Mononuclear cell (primary cell): ENCODE measurements at regions not wholly inside any gene's neighbourhood (a gene's known extent, or its start where the extent isn't known, plus 50 kb on each side); places are given as distances from the start of the nearest gene placed in this dataset.

Source experiments
- H3K27me3 ChIP-seq: 2 replicates; pipeline ENCODE4 v1.6.0; 2011; ENCODE audit warnings: low read length, control low read depth; ENCODE audit not compliant: insufficient read depth
- H3K4me1 ChIP-seq: 2 replicates; pipeline ENCODE4 v1.5.1; 2011; ENCODE audit warnings: mild to moderate bottlenecking, low read length, control low read depth; ENCODE audit not compliant: insufficient read depth
- H3K4me3 ChIP-seq: 2 replicates; pipeline ENCODE4 v1.5.1; 2011; ENCODE audit warnings: mild to moderate bottlenecking, low read length, moderate library complexity
- H3K9me3 ChIP-seq: 2 replicates; pipeline ENCODE4 v1.5.1; 2011; ENCODE audit warnings: low read depth, mild to moderate bottlenecking, control low read depth, low read length

DNA sequence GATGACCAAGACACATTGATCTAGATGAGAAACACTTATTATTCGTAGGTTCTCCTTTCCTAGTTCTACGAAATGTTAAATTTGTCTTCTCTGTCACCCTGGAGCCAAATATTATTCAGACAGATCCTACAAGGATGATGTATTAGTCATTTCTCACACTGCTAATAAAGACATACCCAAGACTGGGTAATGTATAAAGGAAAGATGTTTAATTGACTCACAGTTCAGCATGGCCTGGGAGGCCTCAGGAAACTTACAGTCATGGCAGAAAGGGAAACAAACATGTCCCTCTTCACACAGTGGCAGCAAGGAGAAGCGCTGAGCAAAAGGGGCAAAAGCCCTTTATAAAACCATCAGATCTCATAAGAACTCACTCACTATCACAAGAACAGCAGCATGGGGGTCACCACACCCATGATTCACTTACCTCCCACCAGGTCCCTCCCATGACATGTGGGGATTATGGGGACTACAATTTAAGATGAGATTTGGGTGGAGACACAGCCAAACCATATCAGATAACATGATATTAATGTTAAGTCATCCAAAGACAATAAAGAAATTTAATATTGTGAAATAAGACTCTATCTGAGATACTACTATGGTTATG lies 1248.8 kb upstream of the SLC10A2 start:
- H3K4me1 ChIP-seq = no peaks in the 10 kb centered on the region
- H3K4me3 ChIP-seq = no peak overlapping the region
- no peaks in the 10 kb centered on the region for H3K27me3 ChIP-seq
- peaks cover 6% of the 10 kb centered on the region for H3K9me3 ChIP-seq

DNA sequence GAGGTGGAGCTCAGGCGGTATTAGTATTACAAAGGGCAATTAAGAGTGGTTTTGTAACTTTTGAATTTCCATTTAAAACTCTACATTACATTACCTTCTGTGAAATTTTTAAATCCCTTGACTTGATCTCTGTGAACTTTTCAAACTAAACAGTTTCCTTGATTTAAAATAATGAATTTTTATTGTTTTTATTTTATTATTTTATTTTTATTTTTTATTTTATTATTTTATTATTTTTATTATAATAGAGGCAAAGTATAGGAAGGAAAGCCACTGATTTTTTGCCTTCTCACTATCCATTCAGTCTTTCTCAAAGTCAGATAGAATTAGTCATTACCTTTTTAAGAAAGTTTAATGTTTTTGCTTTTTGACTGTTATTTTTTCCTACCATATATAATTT lies 1248.1 kb upstream of the SLC10A2 start:
- peaks cover 6% of the 10 kb centered on the region for H3K9me3 ChIP-seq
- no peaks in the 10 kb centered on the region for H3K4me1 ChIP-seq
- no peaks in the 10 kb centered on the region for H3K27me3 ChIP-seq
- H3K4me3 ChIP-seq = no peak overlapping the region

DNA sequence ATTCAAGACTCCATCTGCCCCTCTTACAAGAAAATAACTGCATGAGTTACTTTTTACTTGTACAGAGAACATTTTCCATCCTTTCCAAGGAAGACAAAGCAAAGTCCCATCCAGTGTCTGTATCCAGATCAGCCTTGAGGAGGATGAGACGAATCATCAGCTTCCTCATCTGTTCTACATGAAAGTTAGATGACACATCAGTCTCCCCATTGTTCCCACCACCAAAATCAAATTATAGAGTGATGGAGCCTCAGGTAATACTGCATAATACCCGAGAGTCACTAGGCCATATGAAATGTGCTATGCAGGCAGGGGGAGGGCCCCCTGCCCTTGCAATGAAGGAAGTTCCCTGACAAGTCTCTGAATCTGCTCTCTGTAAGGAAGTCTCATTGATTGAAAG lies 1244.6 kb upstream of the SLC10A2 start:
- peaks cover 6% of the 10 kb centered on the region for H3K9me3 ChIP-seq
- no peaks in the 10 kb centered on the region for H3K27me3 ChIP-seq
- no peak overlapping the region for H3K4me3 ChIP-seq
- H3K4me1 ChIP-seq = no peaks in the 10 kb centered on the region

DNA sequence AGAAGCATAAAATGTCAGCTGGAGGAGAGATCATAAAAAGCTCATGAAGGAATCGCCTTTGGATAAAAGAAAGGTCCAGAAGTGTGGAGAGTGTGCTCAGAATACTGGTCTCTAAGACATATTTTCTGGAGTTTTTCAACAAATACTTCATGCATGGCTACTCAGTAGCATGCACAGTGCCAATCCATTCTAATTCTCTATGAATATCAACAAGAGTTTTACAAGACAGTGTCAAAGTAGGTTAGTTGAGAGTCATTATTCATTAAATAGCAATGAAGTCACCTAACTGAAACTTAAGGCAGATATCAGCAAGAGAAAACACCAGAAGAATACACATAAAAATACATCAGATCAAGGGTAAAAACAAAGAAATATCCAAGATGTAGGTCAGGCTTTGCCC lies 1243.2 kb upstream of the SLC10A2 start:
- no peaks in the 10 kb centered on the region for H3K4me1 ChIP-seq
- H3K4me3 ChIP-seq = no peak overlapping the region

DNA sequence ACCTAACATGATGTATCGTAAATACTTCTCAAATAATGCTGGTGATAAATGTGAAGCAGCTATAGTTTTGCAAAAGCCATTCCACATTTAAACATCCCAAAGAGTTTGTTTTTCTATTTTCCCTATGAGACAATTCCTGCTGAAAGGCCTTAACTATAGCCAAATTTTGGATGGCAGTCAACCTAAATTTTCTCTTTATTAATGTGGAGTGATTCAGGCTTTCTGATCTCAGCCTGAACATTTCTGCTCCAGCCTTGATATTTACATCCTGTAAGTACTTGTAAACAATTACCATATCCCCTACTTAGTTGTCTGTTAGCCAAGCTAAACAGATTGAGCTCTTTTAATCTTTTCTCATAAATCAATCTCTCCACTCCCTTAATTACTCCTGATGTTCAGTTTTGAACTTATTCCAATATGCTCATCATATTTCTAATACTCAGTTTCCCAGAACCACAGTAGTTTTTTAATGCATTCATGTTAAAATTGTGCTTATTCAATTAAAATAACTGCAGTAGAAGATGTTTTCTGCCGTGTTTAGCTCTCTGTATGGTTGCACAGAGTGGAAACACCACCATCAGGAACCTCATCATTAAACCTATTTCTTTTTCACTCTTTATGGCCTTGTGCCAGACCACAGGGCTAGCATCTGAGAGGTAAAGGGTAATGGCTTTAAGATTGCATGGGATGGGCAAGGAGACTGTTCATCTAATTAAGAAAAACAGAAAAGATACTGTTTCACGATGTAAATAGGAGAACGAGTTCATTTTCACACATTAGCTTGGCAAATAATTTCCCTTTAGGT lies 1235.2 kb upstream of the SLC10A2 start:
- Histone ChIP-seq H3K9me3 (no peaks in the 10 kb centered on the region), H3K4me3 (no peak overlapping the region), H3K4me1 (no peaks in the 10 kb centered on the region), H3K27me3 (no peaks in the 10 kb centered on the region)

More for the DNA sequence above, 1243.2 kb upstream of the SLC10A2 start:
- peaks cover 6% of the 10 kb centered on the region for H3K9me3 ChIP-seq
- H3K27me3 ChIP-seq = no peaks in the 10 kb centered on the region

DNA sequence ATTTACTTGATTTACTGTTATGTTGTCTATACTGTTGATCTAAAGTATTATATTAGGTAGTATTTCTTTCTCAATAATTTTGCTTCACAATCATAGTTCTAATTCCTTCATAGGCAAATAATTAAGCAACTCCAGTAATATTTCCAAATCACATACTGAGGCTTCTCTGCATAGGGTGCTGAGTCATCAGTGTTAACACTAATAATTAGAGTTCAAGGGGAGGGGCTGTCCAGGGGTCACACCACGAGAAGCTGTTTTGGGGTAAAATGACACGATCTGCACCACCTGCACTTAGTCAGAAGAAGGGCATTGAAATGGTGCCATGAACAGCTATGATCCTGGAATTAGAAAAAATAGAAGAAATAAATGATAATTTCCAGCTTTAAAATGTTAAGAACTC lies 1230.9 kb upstream of the SLC10A2 start:
- no peaks in the 10 kb centered on the region for H3K9me3 ChIP-seq
- no peak overlapping the region for H3K4me3 ChIP-seq
- no peaks in the 10 kb centered on the region for H3K27me3 ChIP-seq
- H3K4me1 ChIP-seq = no peaks in the 10 kb centered on the region

DNA sequence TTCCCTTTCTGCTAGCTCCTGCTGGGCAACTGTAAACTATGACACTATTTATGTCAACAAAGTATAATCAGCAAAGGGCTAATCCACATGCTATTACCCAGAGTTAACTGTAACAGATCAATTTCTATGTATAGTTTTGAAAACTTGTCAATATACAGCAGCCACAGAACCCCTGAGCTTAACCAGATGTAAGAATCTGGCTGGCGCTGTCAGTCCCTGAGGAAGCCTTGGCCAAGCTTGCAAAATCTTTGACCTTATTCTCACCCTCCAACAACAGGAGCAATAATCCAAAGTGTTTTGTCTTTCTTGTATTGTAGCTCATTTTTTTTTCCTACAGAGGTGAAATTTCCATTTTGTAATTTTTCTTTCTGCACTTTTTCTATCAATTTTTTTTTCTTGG lies 1230.1 kb upstream of the SLC10A2 start:
- H3K4me3 ChIP-seq = no peak overlapping the region
- H3K27me3 ChIP-seq = no peaks in the 10 kb centered on the region
- no peaks in the 10 kb centered on the region for H3K9me3 ChIP-seq
- H3K4me1 ChIP-seq = no peaks in the 10 kb centered on the region

DNA sequence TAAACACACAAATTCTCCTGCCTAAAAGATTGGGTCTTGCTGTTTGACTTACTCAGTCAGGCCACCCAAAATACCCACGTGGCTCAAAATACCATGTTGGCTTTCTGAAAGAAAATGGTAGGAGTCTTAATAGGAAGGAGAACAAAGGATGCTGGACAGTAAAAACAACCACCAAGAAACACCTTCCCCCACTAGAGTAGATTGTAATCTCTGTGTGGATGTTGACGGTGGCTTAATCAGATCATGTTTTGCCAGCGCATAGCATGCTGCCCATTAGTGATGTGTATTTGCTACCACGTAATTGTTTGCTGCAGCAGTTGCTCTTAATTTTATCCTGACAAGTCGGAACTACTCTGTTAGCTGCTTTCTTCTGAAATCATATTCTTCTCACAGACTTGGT lies 1229.3 kb upstream of the SLC10A2 start:
- Histone ChIP-seq H3K4me1 (no peaks in the 10 kb centered on the region), H3K27me3 (no peaks in the 10 kb centered on the region), H3K4me3 (no peak overlapping the region), H3K9me3 (no peaks in the 10 kb centered on the region)

DNA sequence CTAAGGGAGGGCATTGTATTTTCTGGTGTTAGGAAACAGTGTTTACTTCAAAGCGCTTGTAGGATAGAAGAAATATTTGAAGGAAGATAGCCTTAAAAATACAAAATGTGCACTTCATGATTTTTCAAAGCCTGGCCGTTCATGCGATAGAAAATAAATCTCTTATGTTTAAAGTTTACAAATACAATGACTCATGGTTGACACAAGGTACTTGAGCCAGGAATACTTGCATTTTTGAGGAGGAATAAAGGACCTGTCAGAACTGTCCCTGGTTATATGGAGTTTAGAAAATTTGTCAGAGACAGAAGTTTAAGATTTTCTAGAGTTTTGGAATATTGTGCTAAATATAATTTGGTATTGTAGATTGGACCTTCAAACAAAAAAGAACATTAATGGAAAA lies 1223.2 kb upstream of the SLC10A2 start:
- Histone ChIP-seq H3K9me3 (no peaks in the 10 kb centered on the region), H3K4me3 (no peak overlapping the region), H3K27me3 (no peaks in the 10 kb centered on the region), H3K4me1 (no peaks in the 10 kb centered on the region)

DNA sequence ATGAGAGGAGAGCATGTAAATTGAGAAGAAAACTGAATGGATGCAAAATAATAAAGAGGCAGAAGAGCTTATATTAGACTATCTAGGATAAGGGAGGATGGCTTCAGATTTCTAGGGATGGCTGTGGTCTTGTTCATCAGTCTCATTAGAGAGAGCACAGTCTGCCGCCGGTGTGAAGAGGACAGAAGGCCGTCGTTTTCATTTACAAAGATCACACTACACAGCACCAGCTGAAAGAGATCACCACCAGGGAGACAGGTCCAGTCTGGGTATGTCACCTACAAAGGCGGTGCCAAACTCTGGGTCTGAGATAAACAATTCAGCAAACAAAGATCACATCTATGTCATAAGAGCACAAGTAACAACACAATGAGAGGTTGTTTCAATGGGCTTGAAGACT lies 1222.3 kb upstream of the SLC10A2 start:
- Histone ChIP-seq H3K9me3 (no peaks in the 10 kb centered on the region), H3K27me3 (no peaks in the 10 kb centered on the region), H3K4me1 (no peaks in the 10 kb centered on the region), H3K4me3 (no peak overlapping the region)

DNA sequence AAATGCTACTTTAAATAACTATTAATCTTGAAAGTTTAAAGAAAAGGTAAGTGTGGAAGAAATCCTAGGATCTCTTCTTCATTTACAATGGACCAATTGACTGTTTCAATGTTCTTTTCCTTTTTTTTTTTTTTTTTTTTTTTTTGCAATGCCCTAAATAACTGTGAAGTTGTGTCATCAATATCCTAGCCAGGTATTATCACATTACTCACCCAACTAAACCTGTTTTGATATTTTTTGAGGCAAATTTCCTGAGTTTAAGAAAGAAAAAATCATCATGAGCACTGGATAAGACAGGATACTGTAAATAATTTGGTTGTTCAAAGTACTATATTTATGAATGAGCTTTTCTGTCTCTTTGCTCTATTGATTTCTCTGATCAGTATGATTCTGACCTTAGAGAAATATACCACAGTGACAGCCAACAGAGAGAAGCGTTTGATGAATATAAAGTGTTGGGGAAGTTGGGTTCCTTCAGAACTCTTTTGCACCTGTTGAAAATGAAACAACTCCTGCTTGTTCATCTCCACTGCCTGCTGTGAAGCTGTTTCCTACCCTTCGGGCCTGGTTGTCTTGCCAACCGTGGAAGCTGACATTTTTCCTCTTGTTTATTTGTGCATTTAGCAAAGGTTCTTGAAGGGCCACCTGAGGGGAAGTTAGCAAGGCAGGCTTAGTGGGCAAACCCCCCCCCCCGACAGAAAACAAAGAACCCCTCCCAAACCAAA lies 1220.5 kb upstream of the SLC10A2 start:
- Histone ChIP-seq H3K4me3 (no peak overlapping the region), H3K4me1 (no peaks in the 10 kb centered on the region), H3K27me3 (no peaks in the 10 kb centered on the region), H3K9me3 (no peaks in the 10 kb centered on the region)

DNA sequence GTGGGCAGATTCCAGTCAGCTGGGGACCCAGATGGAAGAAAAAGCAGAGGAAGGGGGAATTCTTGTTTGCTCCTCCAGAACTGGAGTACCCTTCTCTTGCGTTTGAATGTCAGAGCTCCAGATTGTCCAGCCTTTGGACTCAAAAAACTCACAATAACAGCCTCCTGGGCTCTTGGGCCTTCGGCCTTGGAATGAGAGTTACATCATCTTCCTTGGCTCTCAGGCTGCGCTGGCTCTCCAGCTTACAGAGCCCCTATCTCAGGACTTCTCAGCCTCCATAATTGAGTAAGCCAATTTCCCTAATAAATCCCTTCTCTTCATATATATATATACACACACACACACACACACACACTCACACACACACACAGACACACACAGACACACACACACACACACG lies 1215.7 kb upstream of the SLC10A2 start:
- H3K27me3 ChIP-seq = no peaks in the 10 kb centered on the region
- H3K4me1 ChIP-seq = no peaks in the 10 kb centered on the region
- no peaks in the 10 kb centered on the region for H3K9me3 ChIP-seq
- H3K4me3 ChIP-seq = no peak overlapping the region

DNA sequence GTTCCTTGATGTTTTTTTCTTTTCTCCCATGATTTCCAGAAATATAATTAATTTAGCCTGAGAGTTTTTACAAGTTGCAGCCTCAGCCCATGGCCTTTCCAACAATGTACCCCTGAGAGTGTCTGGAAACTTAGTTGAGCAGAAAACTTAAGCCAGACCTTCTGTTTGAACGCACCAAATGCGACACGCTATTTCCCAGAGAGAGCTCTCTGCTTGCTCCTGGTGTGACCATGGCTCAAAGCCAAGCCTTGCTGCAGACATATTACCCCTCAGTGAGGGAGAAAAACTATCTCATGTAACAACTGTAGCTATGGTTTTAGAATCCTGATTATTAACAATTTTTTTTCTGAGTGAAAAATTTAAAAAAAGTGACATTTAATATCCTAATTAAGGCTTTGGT lies 1204.5 kb upstream of the SLC10A2 start:
- H3K4me3 ChIP-seq = no peak overlapping the region
- no peaks in the 10 kb centered on the region for H3K9me3 ChIP-seq
- H3K27me3 ChIP-seq = no peaks in the 10 kb centered on the region
- H3K4me1 ChIP-seq = no peaks in the 10 kb centered on the region

DNA sequence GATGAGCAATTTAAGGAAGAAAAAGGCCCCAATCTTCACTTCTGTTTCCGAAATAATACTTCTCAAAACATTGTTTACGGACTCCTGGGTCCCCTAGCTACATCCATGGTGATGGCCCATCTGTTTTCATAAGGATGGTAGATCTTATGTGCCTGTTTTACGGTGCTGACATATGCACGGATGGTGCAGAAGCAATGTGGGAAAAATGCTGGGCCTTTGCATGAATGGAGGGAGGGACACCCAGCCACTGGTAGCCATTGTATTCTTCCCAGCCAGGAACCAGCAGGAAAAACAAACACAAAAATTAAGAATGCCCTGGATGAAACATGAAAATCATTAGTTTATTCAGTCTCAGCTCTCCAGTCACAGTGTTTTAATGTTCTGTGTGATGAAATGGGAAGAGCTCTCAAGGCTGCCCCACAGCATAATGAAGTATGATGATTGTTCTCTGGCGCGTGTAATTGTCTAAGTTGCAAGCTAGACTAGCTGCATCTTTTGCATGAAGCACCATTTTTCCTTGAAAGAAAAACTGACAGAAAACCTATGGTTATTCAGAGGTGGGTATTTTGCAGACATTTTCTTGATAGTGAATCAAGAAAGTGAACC lies 1201.1 kb upstream of the SLC10A2 start:
- no peak overlapping the region for H3K4me3 ChIP-seq
- no peaks in the 10 kb centered on the region for H3K27me3 ChIP-seq
- no peaks in the 10 kb centered on the region for H3K9me3 ChIP-seq
- no peaks in the 10 kb centered on the region for H3K4me1 ChIP-seq

DNA sequence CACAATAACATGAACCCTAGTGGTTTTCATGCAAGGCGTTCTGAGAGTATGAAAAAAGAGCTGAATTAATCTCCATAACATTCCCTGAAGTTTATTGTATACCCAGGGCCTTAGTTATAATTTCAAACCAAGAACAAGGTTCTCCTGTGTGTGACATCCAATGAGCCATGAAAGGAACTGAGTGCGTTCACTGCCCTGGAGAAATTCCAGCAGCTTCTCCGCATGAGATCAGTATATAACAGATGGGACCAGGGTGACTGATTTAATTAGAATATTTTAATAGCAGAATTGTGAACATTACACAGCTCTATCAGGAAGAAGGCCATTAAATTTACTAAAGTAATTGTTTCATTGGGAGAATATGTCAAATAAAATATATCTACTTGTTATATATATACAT lies 1190.5 kb upstream of the SLC10A2 start:
- H3K9me3 ChIP-seq = no peaks in the 10 kb centered on the region
- H3K4me3 ChIP-seq = no peak overlapping the region
- no peaks in the 10 kb centered on the region for H3K4me1 ChIP-seq
- H3K27me3 ChIP-seq = no peaks in the 10 kb centered on the region
